Astrocyte (in vitro differentiated cells and primary cell): ENCODE measurements at regions not wholly inside any gene's neighbourhood (a gene's known extent, or its start where the extent isn't known, plus 50 kb on each side); places are given as distances from the start of the nearest gene placed in this dataset.

Experiments used
- EZH2 ChIP-seq: IDR thresholded peaks from 2 replicates; pipeline ENCODE4 v1.6.1; 2012; ENCODE audit warnings: mild to moderate bottlenecking, low read length, inconsistent platforms; ENCODE audit not compliant: insufficient read depth
- TF ChIP-seq, protein P1 (sequence below): IDR thresholded peaks from 2 replicates; pipeline ENCODE4 v1.5.1; 2011; ENCODE audit warnings: low read depth, mild to moderate bottlenecking, inconsistent platforms, low read length, moderate library complexity; ENCODE audit not compliant: insufficient read depth

DNA sequence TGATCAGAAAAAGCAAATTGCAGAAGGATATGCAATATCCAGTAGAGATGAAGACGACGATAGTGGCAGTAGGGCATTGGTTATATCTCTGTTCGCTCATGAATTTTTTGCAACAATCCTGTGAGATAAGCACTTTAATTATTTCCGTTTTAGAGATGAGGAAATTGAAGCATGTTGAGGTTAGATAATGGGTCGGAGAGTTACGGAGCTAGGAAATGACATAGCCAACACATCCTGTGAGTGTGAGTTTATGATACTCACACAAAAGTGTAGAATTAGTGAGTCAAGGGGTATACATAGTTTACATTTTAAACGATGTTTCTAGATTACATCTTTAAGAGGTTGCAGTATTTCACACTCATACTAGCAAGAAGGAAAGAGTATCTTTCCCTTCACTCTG lies 123.1 kb upstream of the ARL4C start:
- TF ChIP-seq, protein P1, sequence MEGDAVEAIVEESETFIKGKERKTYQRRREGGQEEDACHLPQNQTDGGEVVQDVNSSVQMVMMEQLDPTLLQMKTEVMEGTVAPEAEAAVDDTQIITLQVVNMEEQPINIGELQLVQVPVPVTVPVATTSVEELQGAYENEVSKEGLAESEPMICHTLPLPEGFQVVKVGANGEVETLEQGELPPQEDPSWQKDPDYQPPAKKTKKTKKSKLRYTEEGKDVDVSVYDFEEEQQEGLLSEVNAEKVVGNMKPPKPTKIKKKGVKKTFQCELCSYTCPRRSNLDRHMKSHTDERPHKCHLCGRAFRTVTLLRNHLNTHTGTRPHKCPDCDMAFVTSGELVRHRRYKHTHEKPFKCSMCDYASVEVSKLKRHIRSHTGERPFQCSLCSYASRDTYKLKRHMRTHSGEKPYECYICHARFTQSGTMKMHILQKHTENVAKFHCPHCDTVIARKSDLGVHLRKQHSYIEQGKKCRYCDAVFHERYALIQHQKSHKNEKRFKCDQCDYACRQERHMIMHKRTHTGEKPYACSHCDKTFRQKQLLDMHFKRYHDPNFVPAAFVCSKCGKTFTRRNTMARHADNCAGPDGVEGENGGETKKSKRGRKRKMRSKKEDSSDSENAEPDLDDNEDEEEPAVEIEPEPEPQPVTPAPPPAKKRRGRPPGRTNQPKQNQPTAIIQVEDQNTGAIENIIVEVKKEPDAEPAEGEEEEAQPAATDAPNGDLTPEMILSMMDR, result no peak
- no peak for TF ChIP-seq EZH2
